ENCODE measurements at regions not wholly inside any gene's neighbourhood (a gene's known extent, or its start where the extent isn't known, plus 50 kb on each side); places are given as distances from the start of the nearest gene placed in this dataset.

GRCh38 chr5:114581136-114581535 is 219.3 kb downstream of the KCNN2 start:
- Histone ChIP-seq H3K36me3 (no peaks in the 10 kb centered on the region), H3K27ac (no peak overlapping the region), H3K27me3 (no peaks in the 10 kb centered on the region), H3K4me1 (no peaks in the 10 kb centered on the region), H3K4me3 (no peak overlapping the region), H3K9me3 (no peaks in the 10 kb centered on the region)
- no peak for DNase-seq
- TF ChIP-seq POLR2A (IDR thresholded peaks at IDR 0.05), result no peak
- TF ChIP-seq, protein P1, sequence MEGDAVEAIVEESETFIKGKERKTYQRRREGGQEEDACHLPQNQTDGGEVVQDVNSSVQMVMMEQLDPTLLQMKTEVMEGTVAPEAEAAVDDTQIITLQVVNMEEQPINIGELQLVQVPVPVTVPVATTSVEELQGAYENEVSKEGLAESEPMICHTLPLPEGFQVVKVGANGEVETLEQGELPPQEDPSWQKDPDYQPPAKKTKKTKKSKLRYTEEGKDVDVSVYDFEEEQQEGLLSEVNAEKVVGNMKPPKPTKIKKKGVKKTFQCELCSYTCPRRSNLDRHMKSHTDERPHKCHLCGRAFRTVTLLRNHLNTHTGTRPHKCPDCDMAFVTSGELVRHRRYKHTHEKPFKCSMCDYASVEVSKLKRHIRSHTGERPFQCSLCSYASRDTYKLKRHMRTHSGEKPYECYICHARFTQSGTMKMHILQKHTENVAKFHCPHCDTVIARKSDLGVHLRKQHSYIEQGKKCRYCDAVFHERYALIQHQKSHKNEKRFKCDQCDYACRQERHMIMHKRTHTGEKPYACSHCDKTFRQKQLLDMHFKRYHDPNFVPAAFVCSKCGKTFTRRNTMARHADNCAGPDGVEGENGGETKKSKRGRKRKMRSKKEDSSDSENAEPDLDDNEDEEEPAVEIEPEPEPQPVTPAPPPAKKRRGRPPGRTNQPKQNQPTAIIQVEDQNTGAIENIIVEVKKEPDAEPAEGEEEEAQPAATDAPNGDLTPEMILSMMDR (IDR thresholded peaks at IDR 0.05), result no peak

- Histone ChIP-seq H3K9me3 (no peaks in the 10 kb centered on the region), H3K27me3 (no peaks in the 10 kb centered on the region), H3K27ac (no peak overlapping the region), H3K4me1 (no peaks in the 10 kb centered on the region), H3K4me3 (no peak overlapping the region), H3K36me3 (no peaks in the 10 kb centered on the region)
- DNase-seq, result no peak
- TF ChIP-seq, protein P1 (IDR thresholded peaks at IDR 0.05), result no peak
- TF ChIP-seq POLR2A (IDR thresholded peaks at IDR 0.05), result no peak
Observed at GRCh38 chr5:114565871-114566270, 204.0 kb downstream of the KCNN2 start.

- no peaks in the 10 kb centered on the region for H3K4me1 ChIP-seq
- no peaks in the 10 kb centered on the region for H3K36me3 ChIP-seq
- no peaks in the 10 kb centered on the region for H3K27me3 ChIP-seq
- DNase-seq, result no peak
- TF ChIP-seq, protein P1 (IDR thresholded peaks at IDR 0.05), result no peak
- no peak for TF ChIP-seq POLR2A (IDR thresholded peaks at IDR 0.05)
- no peak overlapping the region for H3K27ac ChIP-seq
- no peak overlapping the region for H3K4me3 ChIP-seq
- no peaks in the 10 kb centered on the region for H3K9me3 ChIP-seq
Observed at GRCh38 chr5:114565139-114565538, 203.3 kb downstream of the KCNN2 start.

DNA sequence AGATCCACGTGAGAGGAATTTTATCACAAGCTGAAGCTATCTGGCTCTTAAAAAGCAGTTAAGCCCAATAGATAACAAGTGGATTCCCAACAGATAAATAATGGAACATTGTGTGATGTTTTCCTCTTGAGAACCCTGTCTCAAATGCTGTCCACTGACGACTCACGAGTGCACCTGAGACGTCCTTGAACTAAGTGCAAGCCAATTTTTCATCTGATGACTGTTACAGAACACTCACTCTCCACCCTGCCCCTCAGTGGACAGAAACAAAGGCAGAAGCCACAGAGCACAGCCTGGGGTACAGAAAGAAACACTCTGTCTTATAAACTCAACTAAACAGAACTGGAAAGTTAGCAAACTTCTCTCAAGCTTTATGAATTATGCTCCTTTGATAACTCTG is 199.5 kb downstream of the KCNN2 start:
- Histone ChIP-seq H3K36me3 (no peaks in the 10 kb centered on the region), H3K4me3 (no peak overlapping the region), H3K4me1 (no peaks in the 10 kb centered on the region), H3K27ac (no peak overlapping the region), H3K27me3 (no peaks in the 10 kb centered on the region), H3K9me3 (no peaks in the 10 kb centered on the region)
- DNase-seq, result no peak
- TF ChIP-seq, protein P1 (IDR thresholded peaks at IDR 0.05), result no peak
- no peak for TF ChIP-seq POLR2A (IDR thresholded peaks at IDR 0.05)
